Neuronal stem cell (in vitro differentiated cells): ENCODE measurements at regions not wholly inside any gene's neighbourhood (a gene's known extent, or its start where the extent isn't known, plus 50 kb on each side); places are given as distances from the start of the nearest gene placed in this dataset.
A peak's percentile ranks its signal among the peaks of the same experiment; 100 is the strongest.

Experiments used
- DNase-seq: peaks from one replicate; pipeline ENCODE4 v3.0.0-alpha.2; 2013; ENCODE audit warnings: low spot score
- H2AFZ ChIP-seq: one replicate; pipeline ENCODE4 v1.6.1; 2013; ENCODE audit warnings: mild to moderate bottlenecking, low read length, inconsistent platforms
- H2AK5ac ChIP-seq: 2 replicates; pipeline ENCODE4 v1.6.1; 2013; ENCODE audit warnings: low read depth, mild to moderate bottlenecking, inconsistent platforms, low read length, moderate library complexity, mixed read lengths
- H2BK120ac ChIP-seq: 2 replicates; pipeline ENCODE4 v1.6.1; 2013; ENCODE audit warnings: low read depth, mild to moderate bottlenecking, inconsistent platforms, low read length, moderate library complexity, mixed read lengths
- H2BK12ac ChIP-seq: one replicate; pipeline ENCODE4 v1.6.1; 2013; ENCODE audit warnings: low read length, inconsistent platforms
- H2BK15ac ChIP-seq: 2 replicates; pipeline ENCODE4 v1.6.1; 2013; ENCODE audit warnings: mild to moderate bottlenecking, low read length, inconsistent platforms, mixed read lengths
- H2BK5ac ChIP-seq: one replicate; pipeline ENCODE4 v1.6.1; 2013; ENCODE audit warnings: inconsistent platforms, mild to moderate bottlenecking, low read length, moderate library complexity
- H3K14ac ChIP-seq: one replicate; pipeline ENCODE4 v1.6.1; 2013; ENCODE audit warnings: low read length, inconsistent platforms
- H3K18ac ChIP-seq: 2 replicates; pipeline ENCODE4 v1.6.1; 2013; ENCODE audit warnings: low read length, inconsistent platforms
- H3K23ac ChIP-seq: 2 replicates; pipeline ENCODE4 v1.6.1; 2013; ENCODE audit warnings: low read depth, mild to moderate bottlenecking, mixed read lengths, low read length, inconsistent platforms; ENCODE audit not compliant: poor library complexity
- H3K27ac ChIP-seq: replicated peaks from 3 replicates; pipeline ENCODE4 v1.5.1; 2013; ENCODE audit warnings: low read length, inconsistent platforms
- H3K27me3 ChIP-seq, 3 experiments: 2 replicates each; pipeline ENCODE4 v1.6.1; 2013; ENCODE audit warnings: low read length in 3 of 3, mild to moderate bottlenecking in 2 of 3, inconsistent platforms in 1 of 3, low read depth in 1 of 3, mixed read lengths in 1 of 3, moderate library complexity in 1 of 3; ENCODE audit not compliant: control insufficient read depth in 3 of 3, insufficient read depth in 3 of 3
- H3K36me3 ChIP-seq, 2 donors: replicated peaks in 1 of 2; 2 replicates each; pipeline ENCODE4 v1.6.1; 2013; ENCODE audit warnings: low read length in 2 of 2; ENCODE audit not compliant: control insufficient read depth in 2 of 2, insufficient read depth in 2 of 2
- H3K4ac ChIP-seq: 2 replicates; pipeline ENCODE4 v1.6.1; 2013; ENCODE audit warnings: inconsistent platforms, mild to moderate bottlenecking, low read length, moderate library complexity
- H3K4me1 ChIP-seq, 2 donors: 1 replicate in 1 of 2; 2 replicates in 1 of 2; pipeline ENCODE4 v1.6.1; 2013; ENCODE audit warnings: low read length in 2 of 2, low read depth in 1 of 2; ENCODE audit not compliant: control insufficient read depth in 2 of 2, insufficient read depth in 1 of 2
- H3K4me2 ChIP-seq: one replicate; pipeline ENCODE4 v1.6.1; 2013; ENCODE audit warnings: mild to moderate bottlenecking, low read length, inconsistent platforms; ENCODE audit not compliant: insufficient read depth, poor library complexity, severe bottlenecking
- H3K4me3 ChIP-seq, 2 donors: 2 replicates each; pipeline ENCODE4 v1.5.1; 2013; ENCODE audit warnings: low read length in 2 of 2, mild to moderate bottlenecking in 2 of 2, inconsistent platforms in 1 of 2, moderate library complexity in 1 of 2
- H3K79me1 ChIP-seq: one replicate; pipeline ENCODE4 v1.6.1; 2013; ENCODE audit warnings: low read depth, mild to moderate bottlenecking, inconsistent platforms, low read length, moderate library complexity
- H3K9ac ChIP-seq: one replicate; pipeline ENCODE4 v1.6.1; 2013; ENCODE audit warnings: mild to moderate bottlenecking, low read depth, low read length, inconsistent platforms; ENCODE audit not compliant: poor library complexity
- H3K9me3 ChIP-seq, 2 donors: replicated peaks in 1 of 2; 2 replicates each; pipeline versions ENCODE3 to v1.6.1; 2013; ENCODE audit warnings: low read length in 2 of 2, mild to moderate bottlenecking in 2 of 2, inconsistent platforms in 1 of 2, low read depth in 1 of 2, mixed read lengths in 1 of 2, moderate library complexity in 1 of 2; ENCODE audit not compliant: control insufficient read depth in 2 of 2, insufficient read depth in 1 of 2
- H4K8ac ChIP-seq: one replicate; pipeline ENCODE4 v1.6.1; 2013; ENCODE audit warnings: low read depth, mild to moderate bottlenecking, inconsistent platforms, low read length, moderate library complexity
- H4K91ac ChIP-seq: one replicate; pipeline ENCODE4 v1.6.1; 2013; ENCODE audit warnings: low read length, low read depth, mild to moderate bottlenecking, inconsistent platforms; ENCODE audit not compliant: poor library complexity
- WGBS, 2 donors: extraction: QIAGEN DNeasy Blood & Tissue Kit; methylation state at CpG; one replicate each; pipeline ENCODE4 v1.1.7; 2013; ENCODE audit warnings: missing lambda C conversion rate in 2 of 2, mixed read lengths in 1 of 2; ENCODE audit not compliant: insufficient read length in 2 of 2, insufficient replicate concordance in 1 of 2; ENCODE audit errors: extremely low coverage in 2 of 2; 5-methylcytosine and 5-hydroxymethylcytosine counted together

GRCh38 chr2:3108710-3109702 lies 268.6 kb downstream of the EIPR1 start:
- Histone ChIP-seq H3K18ac (peak overlapping the region; percentile 41), H2AFZ (no peak overlapping the region)

GRCh38 chr2:3108105-3108504 lies 269.5 kb downstream of the EIPR1 start:
- Histone ChIP-seq H2BK15ac (no peak overlapping the region), H3K27me3 (peaks cover 0 to 3% (median 0%) of the 10 kb centered on the region in 3 experiments), H3K4ac (no peak overlapping the region), H3K79me1 (no peaks in the 10 kb centered on the region), H2BK12ac (no peak overlapping the region), H4K91ac (no peak overlapping the region), H3K27ac (no peak overlapping the region), H3K14ac (no peak overlapping the region), H3K4me3 (no peak overlapping the region), H4K8ac (no peak overlapping the region), H2BK120ac (no peak overlapping the region), H3K9me3 (peaks cover 0 to 9% of the 10 kb centered on the region in 2 donors), H2AK5ac (no peak overlapping the region), H3K23ac (no peak overlapping the region), H3K4me2 (no peak overlapping the region), H3K9ac (no peak overlapping the region), H3K36me3 (peaks cover 0 to 2% of the 10 kb centered on the region in 2 donors), H3K18ac (no peak overlapping the region), H2BK5ac (no peak overlapping the region), H2AFZ (no peak overlapping the region), H3K4me1 (peaks cover 0 to 10% of the 10 kb centered on the region in 2 donors)
- no peak for DNase-seq
- WGBS, 2 donors, result no CpG with 5 or more reads among the region's 14 CpGs

More at GRCh38 chr2:3108710-3109702, 268.6 kb downstream of the EIPR1 start:
- H3K4me3 ChIP-seq, result no peak overlapping the region
- H3K23ac ChIP-seq, result no peak overlapping the region
- H2BK5ac ChIP-seq, result peak overlapping the region; percentile 39
- no peak overlapping the region for H4K91ac ChIP-seq
- DNase-seq, result no peak
- peaks cover 0 to 10% of the 10 kb centered on the region in 2 donors for H3K4me1 ChIP-seq
- no CpG with 5 or more reads among the region's 29 CpGs for WGBS, 2 donors
- peak overlapping the region; percentile 65 for H2BK120ac ChIP-seq
- peaks cover 0 to 3% (median 0%) of the 10 kb centered on the region in 3 experiments for H3K27me3 ChIP-seq
- peak overlapping the region; percentile 37 for H2AK5ac ChIP-seq
- H4K8ac ChIP-seq, result no peak overlapping the region
- peak overlapping the region; percentile 73 for H2BK15ac ChIP-seq
- H3K36me3 ChIP-seq, result peaks cover 0 to 2% of the 10 kb centered on the region in 2 donors
- H3K4ac ChIP-seq, result no peak overlapping the region
- no peak overlapping the region for H2BK12ac ChIP-seq
- no peak overlapping the region for H3K27ac ChIP-seq
- no peaks in the 10 kb centered on the region for H3K79me1 ChIP-seq
- H3K9ac ChIP-seq, result no peak overlapping the region
- H3K9me3 ChIP-seq, result peaks cover 0 to 9% of the 10 kb centered on the region in 2 donors
- no peak overlapping the region for H3K14ac ChIP-seq
- H3K4me2 ChIP-seq, result no peak overlapping the region

GRCh38 chr2:3107567-3107966 lies 270.1 kb downstream of the EIPR1 start:
- Histone ChIP-seq H2BK12ac (no peak overlapping the region), H4K91ac (no peak overlapping the region), H2BK120ac (no peak overlapping the region), H4K8ac (no peak overlapping the region), H3K36me3 (peaks cover 0 to 2% of the 10 kb centered on the region in 2 donors), H2AK5ac (no peak overlapping the region), H3K18ac (no peak overlapping the region), H3K79me1 (no peaks in the 10 kb centered on the region), H3K23ac (no peak overlapping the region), H3K9me3 (peaks cover 0 to 9% of the 10 kb centered on the region in 2 donors), H3K27me3 (peaks cover 0 to 3% (median 0%) of the 10 kb centered on the region in 3 experiments), H2BK15ac (no peak overlapping the region), H3K4me2 (no peak overlapping the region), H3K4ac (no peak overlapping the region), H2AFZ (no peak overlapping the region), H2BK5ac (no peak overlapping the region), H3K4me3 (no peak overlapping the region), H3K14ac (no peak overlapping the region), H3K4me1 (peaks cover 0 to 14% of the 10 kb centered on the region in 2 donors), H3K27ac (no peak overlapping the region), H3K9ac (no peak overlapping the region)
- WGBS, 2 donors, result no CpG with 5 or more reads among the region's 14 CpGs
- DNase-seq, result no peak
